ENCODE measurements at regions not wholly inside any gene's neighbourhood (a gene's known extent, or its start where the extent isn't known, plus 50 kb on each side); places are given as distances from the start of the nearest gene placed in this dataset.
"Not testable (repeated sequence)": the region's sequence is repeated elsewhere in the genome, so short reads cannot be mapped to it uniquely, and the experiment has no call there.

DNA sequence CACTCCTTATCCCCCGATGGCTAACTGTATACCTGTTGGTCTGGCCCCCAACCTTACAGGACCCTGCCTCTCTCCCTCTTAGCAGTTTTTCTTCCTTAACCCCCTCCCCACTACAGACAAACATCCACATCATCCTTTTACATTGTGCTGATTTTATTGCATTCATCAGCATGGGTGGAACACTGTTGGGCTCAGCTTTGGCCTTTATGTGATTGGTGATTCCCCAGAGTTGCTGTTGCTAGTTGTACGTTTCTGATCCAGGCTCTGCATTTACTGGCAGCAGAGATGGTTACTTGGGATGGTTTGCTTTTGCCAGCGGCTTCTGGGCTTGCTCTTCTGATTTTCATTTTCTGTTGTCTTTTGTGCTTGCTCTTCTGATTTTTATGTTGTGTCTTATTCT lies 250.6 kb upstream of the CXorf66 start:
- not testable (repeated sequence) for TF ChIP-seq EZH2 (IDR thresholded peaks at IDR 0.05; ENCODE audit: borderline replicate concordance); EZH2phosphoT487 (IDR thresholded peaks at IDR 0.05; ENCODE audit: low read depth, severe bottlenecking, unreplicated experiment)
- TF ChIP-seq, protein P1, sequence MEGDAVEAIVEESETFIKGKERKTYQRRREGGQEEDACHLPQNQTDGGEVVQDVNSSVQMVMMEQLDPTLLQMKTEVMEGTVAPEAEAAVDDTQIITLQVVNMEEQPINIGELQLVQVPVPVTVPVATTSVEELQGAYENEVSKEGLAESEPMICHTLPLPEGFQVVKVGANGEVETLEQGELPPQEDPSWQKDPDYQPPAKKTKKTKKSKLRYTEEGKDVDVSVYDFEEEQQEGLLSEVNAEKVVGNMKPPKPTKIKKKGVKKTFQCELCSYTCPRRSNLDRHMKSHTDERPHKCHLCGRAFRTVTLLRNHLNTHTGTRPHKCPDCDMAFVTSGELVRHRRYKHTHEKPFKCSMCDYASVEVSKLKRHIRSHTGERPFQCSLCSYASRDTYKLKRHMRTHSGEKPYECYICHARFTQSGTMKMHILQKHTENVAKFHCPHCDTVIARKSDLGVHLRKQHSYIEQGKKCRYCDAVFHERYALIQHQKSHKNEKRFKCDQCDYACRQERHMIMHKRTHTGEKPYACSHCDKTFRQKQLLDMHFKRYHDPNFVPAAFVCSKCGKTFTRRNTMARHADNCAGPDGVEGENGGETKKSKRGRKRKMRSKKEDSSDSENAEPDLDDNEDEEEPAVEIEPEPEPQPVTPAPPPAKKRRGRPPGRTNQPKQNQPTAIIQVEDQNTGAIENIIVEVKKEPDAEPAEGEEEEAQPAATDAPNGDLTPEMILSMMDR (IDR thresholded peaks at IDR 0.05; ENCODE audit: poor library complexity) = not testable (repeated sequence)
